Dendritic cell treated with granulocyte-macrophage colony-stimulating factor and Interleukin-4, amounts not matched to agents 40 ng/mL and 50 ng/mL, for 4 days (primary cell): ENCODE measurements at regions not wholly inside any gene's neighbourhood (a gene's known extent, or its start where the extent isn't known, plus 50 kb on each side); places are given as distances from the start of the nearest gene placed in this dataset.
"Not testable (repeated sequence)": the region's sequence is repeated elsewhere in the genome, so short reads cannot be mapped to it uniquely, and the experiment has no call there.

Experiments used
- H3K27ac Mint-ChIP-seq: one replicate; pipeline ENCODE4 v1.8.0; 2022; ENCODE audit warnings: mild to moderate bottlenecking, mixed read lengths
- H3K27me3 Mint-ChIP-seq: one replicate; pipeline ENCODE4 v1.8.0; 2022; ENCODE audit warnings: mild to moderate bottlenecking, mixed read lengths
- H3K36me3 Mint-ChIP-seq: one replicate; pipeline ENCODE4 v1.8.0; 2022; ENCODE audit warnings: low read depth, mixed read lengths
- H3K4me1 Mint-ChIP-seq: one replicate; pipeline ENCODE4 v1.8.0; 2022; ENCODE audit warnings: low read depth, mixed read lengths
- H3K4me3 Mint-ChIP-seq: one replicate; pipeline ENCODE4 v1.8.0; 2022; ENCODE audit warnings: mild to moderate bottlenecking, moderate library complexity, mixed read lengths
- H3K9me3 Mint-ChIP-seq: one replicate; pipeline ENCODE4 v1.8.0; 2022; ENCODE audit warnings: mixed read lengths
- intact Hi-C: fragments of 100-400 bp; cut with micrococcal nuclease; formaldehyde crosslinking; loops from one replicate; pipeline ENCODE4 v1.15.0; 2022

DNA sequence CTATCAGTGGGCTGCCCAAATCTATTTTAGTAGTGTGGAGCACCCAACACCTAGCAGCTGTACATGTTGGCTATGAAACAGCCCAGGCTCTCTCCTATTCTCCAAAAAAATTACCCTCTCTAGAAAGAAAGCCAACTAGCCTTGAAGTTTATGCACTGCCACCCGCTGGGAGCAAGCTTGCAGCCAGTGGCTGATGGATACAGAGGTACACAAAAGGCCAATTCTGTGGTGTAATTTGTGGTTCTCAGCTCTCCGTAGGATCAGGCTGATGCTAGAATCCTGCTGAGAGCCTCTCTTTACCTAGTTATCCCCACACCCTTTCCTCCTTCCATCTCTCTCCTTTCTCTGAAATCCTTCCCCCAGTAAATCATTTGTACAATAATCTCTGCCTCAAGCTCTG is 1120.7 kb downstream of the DIAPH3 start:
- intact Hi-C loops = no loop called here
- Mint-ChIP-seq H3K27me3 (no peaks in the 10 kb centered on the region), H3K9me3 (no peaks in the 10 kb centered on the region), H3K4me3 (no peak overlapping the region), H3K36me3 (no peaks in the 10 kb centered on the region), H3K27ac (no peak overlapping the region), H3K4me1 (no peaks in the 10 kb centered on the region)

DNA sequence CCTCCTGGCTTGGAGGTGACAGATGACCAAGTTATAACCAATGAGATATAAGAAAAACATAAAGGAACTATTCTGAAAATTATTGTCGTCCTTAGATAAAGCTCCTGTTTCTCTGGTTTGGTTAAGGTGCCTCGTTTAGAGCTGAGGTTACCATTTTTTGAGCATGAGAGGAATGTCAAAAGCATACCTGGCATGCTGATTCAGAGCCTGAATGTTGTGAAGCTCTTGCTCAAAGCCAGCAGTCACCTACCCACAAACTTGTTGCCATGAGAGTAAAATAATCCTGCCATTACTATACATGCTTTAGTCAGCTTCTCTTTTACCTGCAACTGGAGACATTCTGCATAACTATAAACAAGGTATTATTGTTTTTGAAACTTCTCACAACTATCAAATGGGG is 1116.2 kb downstream of the DIAPH3 start:
- Mint-ChIP-seq H3K4me3 (no peak overlapping the region), H3K36me3 (no peaks in the 10 kb centered on the region), H3K27me3 (no peaks in the 10 kb centered on the region), H3K9me3 (peaks cover 9% of the 10 kb centered on the region), H3K4me1 (no peaks in the 10 kb centered on the region), H3K27ac (no peak overlapping the region)
- intact Hi-C loops = no loop called here

DNA sequence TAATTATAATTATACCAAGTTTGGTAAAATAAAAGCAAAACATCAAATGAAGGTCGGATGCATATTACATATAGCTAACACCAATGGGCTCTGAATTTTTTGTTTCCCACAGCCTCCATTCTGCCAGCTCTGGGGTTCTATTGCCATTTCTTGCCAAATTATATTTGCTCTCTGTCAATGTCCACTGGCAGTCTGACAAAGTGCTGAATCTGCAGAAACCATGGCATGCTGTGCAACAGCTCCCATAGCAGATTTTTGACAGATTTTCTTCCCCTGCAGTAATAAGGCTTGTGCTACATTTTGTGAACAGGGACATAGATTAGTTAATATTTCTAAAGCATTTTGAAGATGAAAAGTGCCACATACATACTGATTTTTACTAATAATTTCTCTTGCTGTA is 1102.1 kb downstream of the DIAPH3 start:
- no peaks in the 10 kb centered on the region for H3K4me1 Mint-ChIP-seq

DNA sequence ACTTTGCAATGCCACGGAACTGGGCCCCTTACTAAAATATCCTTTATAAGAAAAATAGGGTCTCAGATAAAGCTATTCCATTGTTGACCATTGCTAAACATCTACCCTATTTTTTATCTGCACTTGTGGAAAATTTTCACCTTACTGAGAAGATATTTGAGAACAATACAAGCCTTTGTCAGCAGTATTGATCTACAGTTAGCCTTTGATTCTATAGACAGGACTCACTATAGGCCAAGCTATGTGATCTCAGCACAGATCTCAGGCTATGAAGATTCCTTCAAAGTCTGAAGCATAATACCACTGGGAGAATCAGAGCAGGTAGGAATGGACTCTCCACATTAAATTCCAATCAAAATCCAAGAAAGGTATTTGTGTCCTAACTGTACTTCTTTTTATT is 1099.7 kb downstream of the DIAPH3 start:
- Mint-ChIP-seq H3K4me3 (no peak overlapping the region), H3K27me3 (no peaks in the 10 kb centered on the region), H3K36me3 (no peaks in the 10 kb centered on the region), H3K4me1 (no peaks in the 10 kb centered on the region), H3K27ac (no peak overlapping the region), H3K9me3 (no peaks in the 10 kb centered on the region)
- intact Hi-C loops = no loop called here

More for the DNA sequence above, 1102.1 kb downstream of the DIAPH3 start:
- H3K9me3 Mint-ChIP-seq = no peaks in the 10 kb centered on the region
- H3K36me3 Mint-ChIP-seq = no peaks in the 10 kb centered on the region
- H3K4me3 Mint-ChIP-seq = no peak overlapping the region
- intact Hi-C loops = no loop called here
- H3K27ac Mint-ChIP-seq = no peak overlapping the region
- H3K27me3 Mint-ChIP-seq = no peaks in the 10 kb centered on the region

DNA sequence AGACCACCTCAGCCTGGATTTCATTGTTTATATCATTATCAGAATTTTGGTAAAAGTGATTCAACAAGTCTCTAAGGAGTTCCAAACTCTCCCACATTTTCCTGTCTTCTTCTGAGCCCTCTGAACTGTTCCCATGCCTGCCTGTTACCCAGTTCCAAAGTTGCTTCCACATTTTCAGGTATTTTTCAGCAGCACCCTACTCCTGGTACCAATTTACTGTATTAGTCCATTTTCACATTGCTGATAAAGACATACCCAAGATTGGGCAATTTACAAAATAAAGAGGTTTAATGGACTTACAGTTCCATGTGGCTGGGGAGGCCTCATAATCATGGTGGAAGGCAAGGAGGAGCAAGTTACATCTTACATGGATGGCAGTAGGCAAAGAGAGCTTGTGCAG is 1087.3 kb downstream of the DIAPH3 start:
- intact Hi-C loops, H3K27me3 Mint-ChIP-seq, H3K4me3 Mint-ChIP-seq, H3K4me1 Mint-ChIP-seq, H3K36me3 Mint-ChIP-seq, H3K27ac Mint-ChIP-seq: not testable (repeated sequence)
- peaks cover 55% of the 10 kb centered on the region for H3K9me3 Mint-ChIP-seq

DNA sequence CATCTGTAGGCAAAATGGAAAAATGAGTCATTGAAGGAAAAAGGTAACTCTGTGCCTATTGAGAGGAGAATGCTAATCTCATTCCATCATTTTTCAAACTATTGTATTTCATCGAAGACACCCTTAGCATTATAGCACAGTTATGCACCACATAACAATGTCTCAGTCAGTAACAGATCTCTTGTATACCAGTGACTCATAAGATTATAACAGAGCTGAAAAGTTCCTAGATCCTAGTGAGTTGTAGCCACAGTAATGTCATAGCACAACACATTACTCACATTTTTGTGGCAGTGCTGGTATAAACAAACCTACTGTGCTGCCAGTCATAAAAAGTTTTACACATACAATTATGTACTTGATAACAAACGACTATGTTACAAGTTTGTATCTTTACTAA is 1077.6 kb downstream of the DIAPH3 start:
- no peak overlapping the region for H3K27ac Mint-ChIP-seq
- H3K9me3 Mint-ChIP-seq = peaks cover 26% of the 10 kb centered on the region
- no peak overlapping the region for H3K4me3 Mint-ChIP-seq
- intact Hi-C loops = no loop called here
- no peaks in the 10 kb centered on the region for H3K36me3 Mint-ChIP-seq
- no peaks in the 10 kb centered on the region for H3K4me1 Mint-ChIP-seq
- H3K27me3 Mint-ChIP-seq = no peaks in the 10 kb centered on the region

DNA sequence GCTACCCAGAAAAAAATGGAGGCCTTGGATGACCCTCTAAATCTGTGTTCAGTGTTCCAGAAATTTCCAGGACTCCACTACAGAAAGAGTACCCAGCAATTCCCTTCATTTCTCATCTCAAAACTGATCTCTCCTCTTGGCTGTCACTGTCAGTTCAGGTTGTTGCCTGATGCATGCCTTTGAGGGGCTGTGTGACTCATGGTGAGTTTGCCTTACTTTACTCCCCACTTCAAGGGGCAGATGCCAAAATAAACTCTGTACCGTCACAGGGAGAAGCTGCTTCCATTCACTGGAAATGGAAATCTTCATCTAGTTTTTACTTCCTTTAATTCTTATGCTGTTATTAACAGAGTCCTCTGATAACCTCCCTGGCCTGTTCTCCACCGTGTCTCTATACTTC is 1075.0 kb downstream of the DIAPH3 start:
- H3K4me3 Mint-ChIP-seq = no peak overlapping the region
- intact Hi-C loops = no loop called here
- H3K36me3 Mint-ChIP-seq = no peaks in the 10 kb centered on the region
- peaks cover 8% of the 10 kb centered on the region for H3K9me3 Mint-ChIP-seq
- no peak overlapping the region for H3K27ac Mint-ChIP-seq
- H3K4me1 Mint-ChIP-seq = no peaks in the 10 kb centered on the region
- H3K27me3 Mint-ChIP-seq = no peaks in the 10 kb centered on the region

DNA sequence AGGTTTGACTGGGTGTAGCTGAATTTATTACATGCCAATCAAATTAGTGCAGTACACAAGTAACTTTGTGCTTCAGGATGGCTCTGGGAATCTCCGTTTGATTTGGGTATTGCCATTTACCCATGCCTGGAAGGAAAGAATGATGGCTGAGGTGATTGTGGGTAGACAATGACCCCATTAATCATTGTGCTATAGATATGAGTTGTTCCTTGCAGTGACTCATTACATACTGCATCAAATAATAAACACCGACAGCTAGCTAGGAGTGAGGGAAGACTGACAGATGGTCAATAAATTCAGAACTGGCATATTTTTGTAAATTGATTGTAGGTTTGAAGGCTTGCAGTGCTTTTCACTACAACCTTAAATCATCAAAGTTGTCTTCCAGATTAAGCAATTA is 1069.5 kb downstream of the DIAPH3 start:
- Mint-ChIP-seq H3K9me3 (peaks cover 6% of the 10 kb centered on the region), H3K27me3 (no peaks in the 10 kb centered on the region), H3K36me3 (no peaks in the 10 kb centered on the region), H3K4me3 (no peak overlapping the region), H3K27ac (no peak overlapping the region), H3K4me1 (no peaks in the 10 kb centered on the region)
- intact Hi-C loops = no loop called here

DNA sequence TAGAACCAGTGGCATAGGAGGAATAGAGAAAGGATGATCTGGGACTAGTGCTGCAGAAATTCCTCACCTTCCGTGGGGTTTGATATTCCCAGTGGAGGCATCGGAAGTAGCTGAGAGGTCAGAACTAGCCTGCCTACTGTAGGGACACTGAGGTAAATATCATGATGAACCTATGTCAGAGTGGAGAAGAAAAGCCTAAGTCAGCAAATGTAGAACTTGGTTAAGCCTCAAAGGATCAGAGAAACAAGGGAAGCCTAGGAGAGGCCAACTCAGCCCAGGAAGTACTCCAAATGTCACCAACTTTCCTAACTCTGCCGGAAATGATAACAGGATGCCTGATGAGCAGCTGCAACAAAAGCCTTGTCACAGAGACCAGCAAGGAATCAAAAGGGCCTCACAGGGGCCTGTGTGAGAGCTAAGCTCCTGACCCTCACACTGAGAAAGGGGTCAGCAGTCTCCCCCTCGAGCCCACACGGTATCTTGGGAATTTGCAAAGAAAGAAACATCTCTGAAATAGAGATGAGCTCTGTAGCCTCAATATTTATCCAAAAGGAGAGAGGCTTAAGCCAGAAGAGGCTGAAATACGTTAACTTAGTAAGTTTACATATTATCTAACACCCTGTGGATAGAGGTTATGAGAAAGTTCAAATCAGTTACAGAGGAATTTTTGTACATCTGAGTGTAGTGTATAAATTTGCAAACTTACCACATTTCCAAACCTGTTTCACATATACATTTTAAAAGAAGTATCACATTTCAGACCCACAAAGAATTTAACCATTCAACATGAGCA is 1064.3 kb downstream of the DIAPH3 start:
- H3K9me3 Mint-ChIP-seq = peaks cover 6% of the 10 kb centered on the region
- H3K27ac Mint-ChIP-seq = no peak overlapping the region
- no peaks in the 10 kb centered on the region for H3K36me3 Mint-ChIP-seq
- no peaks in the 10 kb centered on the region for H3K27me3 Mint-ChIP-seq
- no peak overlapping the region for H3K4me3 Mint-ChIP-seq
- no peaks in the 10 kb centered on the region for H3K4me1 Mint-ChIP-seq
- intact Hi-C loops = no loop called here

DNA sequence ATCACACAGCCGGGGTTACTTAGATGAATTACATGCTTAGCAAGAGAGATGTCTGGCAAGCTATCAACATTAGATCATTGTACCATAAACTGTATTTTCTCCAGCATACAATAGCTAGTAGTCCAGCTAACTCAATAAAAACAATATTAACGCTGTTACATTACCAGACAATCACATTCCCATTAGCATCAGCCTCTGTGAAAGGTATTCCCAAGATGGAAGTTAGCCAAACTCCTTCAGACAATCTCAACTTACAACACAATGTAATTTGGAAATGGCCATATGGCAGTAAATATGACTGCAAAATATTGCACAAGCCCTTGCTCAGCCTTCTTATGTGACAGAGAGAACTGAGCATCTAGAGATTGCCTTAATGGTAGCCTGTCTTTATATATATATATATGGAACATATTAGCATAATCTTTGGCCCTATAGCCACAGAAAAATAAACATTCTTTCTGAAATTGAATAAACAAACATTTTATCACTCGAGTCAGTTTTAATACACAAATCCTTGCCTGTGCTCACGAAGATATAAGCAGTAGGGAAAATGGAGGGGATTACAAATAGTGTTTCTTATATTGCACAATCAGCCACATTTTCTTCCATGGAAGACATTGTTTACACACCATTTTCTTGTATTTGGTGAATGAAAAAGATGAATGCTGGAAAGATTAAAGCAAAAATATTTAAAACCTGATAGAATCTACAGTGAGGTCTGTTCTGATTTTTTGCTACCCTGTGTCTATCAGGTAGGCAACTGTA is 1060.5 kb downstream of the DIAPH3 start:
- Mint-ChIP-seq H3K9me3 (peaks cover 34% of the 10 kb centered on the region), H3K4me3 (no peak overlapping the region), H3K36me3 (no peaks in the 10 kb centered on the region), H3K27ac (no peak overlapping the region), H3K4me1 (no peaks in the 10 kb centered on the region), H3K27me3 (no peaks in the 10 kb centered on the region)
- intact Hi-C loops = no loop called here

DNA sequence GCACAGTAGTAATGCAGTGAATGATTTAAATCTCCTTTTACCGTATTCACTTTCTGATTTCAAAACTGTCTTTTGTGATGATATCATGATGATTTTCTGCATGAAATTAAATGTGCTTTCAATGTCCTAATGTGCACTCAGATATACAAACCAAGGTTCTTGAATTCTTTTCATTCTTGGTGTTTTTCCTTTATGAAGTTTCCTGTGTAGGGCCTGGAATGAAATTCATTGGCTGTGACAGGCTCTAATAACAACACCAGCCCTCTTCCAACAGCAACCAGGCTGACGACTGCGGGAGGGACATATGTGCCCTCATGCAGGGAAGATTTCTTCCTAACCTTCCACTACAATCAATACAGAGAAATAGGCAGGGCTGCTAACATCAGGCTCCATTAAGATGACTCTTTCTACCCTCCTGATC is 1052.0 kb downstream of the DIAPH3 start:
- no peaks in the 10 kb centered on the region for H3K27me3 Mint-ChIP-seq
- no peaks in the 10 kb centered on the region for H3K36me3 Mint-ChIP-seq
- H3K4me1 Mint-ChIP-seq = no peaks in the 10 kb centered on the region
- H3K27ac Mint-ChIP-seq = no peak overlapping the region
- H3K4me3 Mint-ChIP-seq = no peak overlapping the region
- intact Hi-C loops = no loop called here
- H3K9me3 Mint-ChIP-seq = peaks cover 26% of the 10 kb centered on the region

DNA sequence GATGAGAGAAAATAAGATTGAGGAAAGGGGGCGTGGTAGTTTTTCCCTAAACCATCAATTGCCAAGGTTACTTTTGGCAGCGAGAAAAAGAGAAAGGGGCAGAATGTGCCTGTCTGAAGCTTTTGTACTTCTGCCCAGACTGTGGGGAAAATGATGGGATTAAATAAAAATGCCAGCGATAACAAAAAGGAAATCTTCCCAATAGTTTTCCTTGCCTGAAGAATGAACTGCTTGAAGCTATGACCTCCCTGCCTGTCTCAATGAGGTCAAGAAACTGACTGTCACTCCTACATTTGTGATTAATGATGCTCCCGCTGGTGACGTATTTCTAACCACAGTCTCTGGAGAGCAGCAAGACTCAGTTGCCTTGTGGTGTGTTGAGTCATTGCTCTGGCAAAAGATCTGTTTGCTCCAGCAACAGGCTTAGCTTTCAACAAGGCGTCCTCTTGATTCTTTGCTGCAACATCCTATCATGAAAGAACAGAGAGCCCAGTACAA is 1051.5 kb downstream of the DIAPH3 start:
- intact Hi-C loops = no loop called here
- Mint-ChIP-seq H3K36me3 (no peaks in the 10 kb centered on the region), H3K27me3 (no peaks in the 10 kb centered on the region), H3K9me3 (peaks cover 21% of the 10 kb centered on the region), H3K27ac (no peak overlapping the region), H3K4me1 (no peaks in the 10 kb centered on the region), H3K4me3 (no peak overlapping the region)

DNA sequence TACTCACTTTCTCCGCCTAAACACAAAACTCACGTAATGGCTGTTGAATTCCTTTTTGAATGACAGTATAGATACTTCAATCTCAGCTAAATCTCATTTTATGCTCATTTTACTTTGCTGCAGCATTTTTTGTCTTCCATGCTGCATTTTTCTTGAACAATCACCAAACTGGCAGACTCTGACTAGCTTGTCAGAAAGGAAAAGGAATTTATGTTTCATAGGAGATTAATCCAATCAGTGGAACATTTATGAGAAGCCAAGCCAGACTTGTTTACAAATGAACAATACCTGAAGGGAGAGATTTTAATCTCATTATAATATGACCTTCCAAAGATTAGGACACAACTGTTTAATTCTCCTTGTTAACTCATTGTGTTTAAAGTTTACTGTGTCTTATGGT is 1044.3 kb downstream of the DIAPH3 start:
- Mint-ChIP-seq H3K4me3 (no peak overlapping the region), H3K27me3 (no peaks in the 10 kb centered on the region), H3K9me3 (peaks cover 17% of the 10 kb centered on the region), H3K27ac (no peak overlapping the region), H3K4me1 (no peaks in the 10 kb centered on the region), H3K36me3 (no peaks in the 10 kb centered on the region)
- intact Hi-C loops = no loop called here

DNA sequence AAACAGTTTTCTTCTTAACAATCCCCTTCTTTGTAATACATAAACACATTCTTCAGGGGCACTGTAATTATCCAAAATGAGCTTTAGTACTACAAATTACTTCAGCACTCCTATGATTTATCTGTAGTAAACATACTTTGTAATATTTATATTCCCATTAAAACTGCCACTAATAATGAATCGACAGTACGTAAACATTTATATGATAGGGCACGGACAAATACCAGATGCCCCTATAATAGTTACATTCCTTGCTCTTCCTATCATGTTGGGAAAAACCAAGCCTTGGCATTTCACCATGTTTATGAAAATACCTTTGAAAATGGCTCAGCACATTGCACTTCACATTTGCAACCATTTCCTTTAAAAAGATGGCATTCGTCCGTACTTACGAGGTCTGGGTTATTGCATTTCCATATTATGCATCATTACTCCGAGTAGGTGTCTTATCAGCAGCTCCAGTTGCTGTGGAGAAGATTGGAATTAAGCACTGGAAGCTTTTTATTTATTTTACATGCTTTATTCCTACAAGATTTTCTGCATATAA is 1043.4 kb downstream of the DIAPH3 start:
- Mint-ChIP-seq H3K36me3 (no peaks in the 10 kb centered on the region), H3K4me3 (no peak overlapping the region), H3K27ac (no peak overlapping the region), H3K27me3 (no peaks in the 10 kb centered on the region), H3K4me1 (no peaks in the 10 kb centered on the region), H3K9me3 (peaks cover 17% of the 10 kb centered on the region)
- intact Hi-C loops = no loop called here
